ENCODE measurements at regions not wholly inside any gene's neighbourhood (a gene's known extent, or its start where the extent isn't known, plus 50 kb on each side); places are given as distances from the start of the nearest gene placed in this dataset.

DNA sequence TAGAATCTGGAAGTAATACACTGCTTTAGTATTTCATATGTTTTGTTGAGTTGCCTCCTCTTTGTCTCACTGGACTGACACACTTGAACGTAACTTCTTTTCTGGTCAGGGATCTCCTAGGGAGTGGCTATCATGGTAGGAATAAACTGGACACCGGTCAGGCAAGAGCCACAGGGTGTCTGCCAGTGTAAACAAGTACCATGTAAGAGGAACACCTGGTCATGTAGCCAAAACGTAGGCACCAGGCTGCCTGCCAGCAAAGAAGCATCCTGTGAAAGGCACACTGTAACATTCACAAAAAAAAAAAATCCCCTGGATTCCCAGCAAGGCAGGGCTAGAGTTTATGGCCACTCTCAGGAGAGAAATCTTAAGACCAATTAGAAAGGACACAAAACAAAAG is 372.8 kb upstream of the RND3 start (continued):
- TF ChIP-seq, protein P1, sequence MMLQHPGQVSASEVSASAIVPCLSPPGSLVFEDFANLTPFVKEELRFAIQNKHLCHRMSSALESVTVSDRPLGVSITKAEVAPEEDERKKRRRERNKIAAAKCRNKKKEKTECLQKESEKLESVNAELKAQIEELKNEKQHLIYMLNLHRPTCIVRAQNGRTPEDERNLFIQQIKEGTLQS (IDR thresholded peaks at IDR 0.05), result no peak
- TF ChIP-seq SP1 (IDR thresholded peaks at IDR 0.05; ENCODE audit: low read depth) (no peak), EZH2phosphoT487 (IDR thresholded peaks at IDR 0.05; ENCODE audit: borderline replicate concordance) (no peak)

DNA sequence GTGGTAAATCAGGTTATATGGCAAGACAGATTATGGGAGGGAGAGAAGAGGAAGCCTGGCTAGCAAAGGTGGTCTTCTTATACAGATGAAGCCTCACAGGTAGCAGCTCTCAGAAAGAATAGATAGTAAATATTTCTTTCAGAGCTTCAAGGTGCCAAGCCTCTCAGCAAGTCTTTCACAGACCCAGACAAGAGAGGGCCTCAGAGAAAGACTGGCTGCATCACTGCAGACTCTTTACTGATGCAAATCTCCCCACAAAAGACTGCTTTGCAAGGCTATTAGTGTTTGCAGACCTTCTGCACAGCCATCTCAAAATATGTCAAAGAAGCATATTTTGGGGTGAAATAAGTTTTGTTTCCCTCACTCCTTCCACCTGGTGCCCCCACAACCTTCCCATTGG is 372.4 kb upstream of the RND3 start:
- POLR2A ChIA-PET, result no interaction called here
- Histone ChIP-seq H3K4me2 (ENCODE audit: low read length) (no peak overlapping the region), H3K27ac (ENCODE audit: low read depth, low read length) (no peak overlapping the region), H3K36me3 (ENCODE audit: control insufficient read depth in 1 of 2, insufficient read depth in 2 of 2, low read length in 2 of 2) (no peaks in the 10 kb centered on the region), H2AFZ (ENCODE audit: low read depth, low read length, poor library complexity, severe bottlenecking) (no peak overlapping the region), H4K20me1 (ENCODE audit: insufficient read depth) (no peaks in the 10 kb centered on the region), H3K9me3 (ENCODE audit: control insufficient read depth in 1 of 2, insufficient read depth in 1 of 2, low read depth in 1 of 2, low read length in 2 of 2) (no peaks in the 10 kb centered on the region), H3K9me2 (ENCODE audit: insufficient read depth) (no peaks in the 10 kb centered on the region), H3K4me1 (ENCODE audit: control insufficient read depth in 1 of 2, insufficient read depth in 2 of 2, low read length in 2 of 2) (no peaks in the 10 kb centered on the region), H3K79me2 (ENCODE audit: insufficient read depth, low read length) (no peaks in the 10 kb centered on the region), H3K4me3 (replicated peaks in 1 of 2; ENCODE audit: low read depth in 1 of 2, low read length in 2 of 2) (no peak overlapping the region), H3K27me3 (ENCODE audit: insufficient read depth, low read length) (no peaks in the 10 kb centered on the region), H3K9ac (ENCODE audit: low read length) (no peak overlapping the region)
- DNase-seq (ENCODE audit: low read depth, low spot score) (no peak), ATAC-seq (no peak)
- intact Hi-C loops (cut with micrococcal nuclease), result no loop called here
- CTCF ChIA-PET, result no interaction called here
- RAD21 ChIA-PET (ENCODE audit: low non-redundant PET in 1 of 2, low total read pairs in 2 of 2, uncharacterized antibody in 2 of 2, unreplicated experiment in 2 of 2), result no interaction called here
- TF ChIP-seq CBX3 (IDR thresholded peaks at IDR 0.05; ENCODE audit: low read depth), result no peak
- TF ChIP-seq EGR1 (IDR thresholded peaks at IDR 0.05; ENCODE audit: low read depth), result no peak
- TF ChIP-seq, protein P1 (IDR thresholded peaks at IDR 0.05), result no peak
- TF ChIP-seq ZNF274 (IDR thresholded peaks at IDR 0.05; ENCODE audit: low read depth, low read length), result no peak
- no peak for TF ChIP-seq RAD21 (IDR thresholded peaks at IDR 0.05; ENCODE audit: low read depth)
- no peak for TF ChIP-seq SIN3A (IDR thresholded peaks at IDR 0.05; ENCODE audit: low read depth)
- TF ChIP-seq ELF1 (IDR thresholded peaks at IDR 0.05; ENCODE audit: borderline replicate concordance, low read depth), result no peak
- TF ChIP-seq, protein P2, sequence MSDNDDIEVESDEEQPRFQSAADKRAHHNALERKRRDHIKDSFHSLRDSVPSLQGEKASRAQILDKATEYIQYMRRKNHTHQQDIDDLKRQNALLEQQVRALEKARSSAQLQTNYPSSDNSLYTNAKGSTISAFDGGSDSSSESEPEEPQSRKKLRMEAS (IDR thresholded peaks at IDR 0.05), result no peak
- TF ChIP-seq YY1 (IDR thresholded peaks at IDR 0.05; ENCODE audit: extremely low read depth, insufficient replicate concordance, low read depth, low read length), result no peak
- no peak for TF ChIP-seq EZH2phosphoT487 (IDR thresholded peaks at IDR 0.05; ENCODE audit: borderline replicate concordance)
- TF ChIP-seq, protein P3, sequence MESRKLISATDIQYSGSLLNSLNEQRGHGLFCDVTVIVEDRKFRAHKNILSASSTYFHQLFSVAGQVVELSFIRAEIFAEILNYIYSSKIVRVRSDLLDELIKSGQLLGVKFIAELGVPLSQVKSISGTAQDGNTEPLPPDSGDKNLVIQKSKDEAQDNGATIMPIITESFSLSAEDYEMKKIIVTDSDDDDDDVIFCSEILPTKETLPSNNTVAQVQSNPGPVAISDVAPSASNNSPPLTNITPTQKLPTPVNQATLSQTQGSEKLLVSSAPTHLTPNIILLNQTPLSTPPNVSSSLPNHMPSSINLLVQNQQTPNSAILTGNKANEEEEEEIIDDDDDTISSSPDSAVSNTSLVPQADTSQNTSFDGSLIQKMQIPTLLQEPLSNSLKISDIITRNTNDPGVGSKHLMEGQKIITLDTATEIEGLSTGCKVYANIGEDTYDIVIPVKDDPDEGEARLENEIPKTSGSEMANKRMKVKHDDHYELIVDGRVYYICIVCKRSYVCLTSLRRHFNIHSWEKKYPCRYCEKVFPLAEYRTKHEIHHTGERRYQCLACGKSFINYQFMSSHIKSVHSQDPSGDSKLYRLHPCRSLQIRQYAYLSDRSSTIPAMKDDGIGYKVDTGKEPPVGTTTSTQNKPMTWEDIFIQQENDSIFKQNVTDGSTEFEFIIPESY (IDR thresholded peaks at IDR 0.05; ENCODE audit: extremely low read depth, insufficient replicate concordance, low read length), result no peak
- no peak for TF ChIP-seq JUND (IDR thresholded peaks at IDR 0.05)
- TF ChIP-seq, protein P4, sequence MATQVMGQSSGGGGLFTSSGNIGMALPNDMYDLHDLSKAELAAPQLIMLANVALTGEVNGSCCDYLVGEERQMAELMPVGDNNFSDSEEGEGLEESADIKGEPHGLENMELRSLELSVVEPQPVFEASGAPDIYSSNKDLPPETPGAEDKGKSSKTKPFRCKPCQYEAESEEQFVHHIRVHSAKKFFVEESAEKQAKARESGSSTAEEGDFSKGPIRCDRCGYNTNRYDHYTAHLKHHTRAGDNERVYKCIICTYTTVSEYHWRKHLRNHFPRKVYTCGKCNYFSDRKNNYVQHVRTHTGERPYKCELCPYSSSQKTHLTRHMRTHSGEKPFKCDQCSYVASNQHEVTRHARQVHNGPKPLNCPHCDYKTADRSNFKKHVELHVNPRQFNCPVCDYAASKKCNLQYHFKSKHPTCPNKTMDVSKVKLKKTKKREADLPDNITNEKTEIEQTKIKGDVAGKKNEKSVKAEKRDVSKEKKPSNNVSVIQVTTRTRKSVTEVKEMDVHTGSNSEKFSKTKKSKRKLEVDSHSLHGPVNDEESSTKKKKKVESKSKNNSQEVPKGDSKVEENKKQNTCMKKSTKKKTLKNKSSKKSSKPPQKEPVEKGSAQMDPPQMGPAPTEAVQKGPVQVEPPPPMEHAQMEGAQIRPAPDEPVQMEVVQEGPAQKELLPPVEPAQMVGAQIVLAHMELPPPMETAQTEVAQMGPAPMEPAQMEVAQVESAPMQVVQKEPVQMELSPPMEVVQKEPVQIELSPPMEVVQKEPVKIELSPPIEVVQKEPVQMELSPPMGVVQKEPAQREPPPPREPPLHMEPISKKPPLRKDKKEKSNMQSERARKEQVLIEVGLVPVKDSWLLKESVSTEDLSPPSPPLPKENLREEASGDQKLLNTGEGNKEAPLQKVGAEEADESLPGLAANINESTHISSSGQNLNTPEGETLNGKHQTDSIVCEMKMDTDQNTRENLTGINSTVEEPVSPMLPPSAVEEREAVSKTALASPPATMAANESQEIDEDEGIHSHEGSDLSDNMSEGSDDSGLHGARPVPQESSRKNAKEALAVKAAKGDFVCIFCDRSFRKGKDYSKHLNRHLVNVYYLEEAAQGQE (IDR thresholded peaks at IDR 0.05; ENCODE audit: low read depth), result no peak
- TF ChIP-seq EZH2 (IDR thresholded peaks at IDR 0.05), result no peak
- BruUV-seq (replicated peaks), result no TSS peak
